Activated T-helper 17 cell treated with anti-CD3 and anti-CD28 coated beads, Interleukin-2, amount 50 U/mL, for 72 hours (primary cell): ENCODE measurements at regions not wholly inside any gene's neighbourhood (a gene's known extent, or its start where the extent isn't known, plus 50 kb on each side); places are given as distances from the start of the nearest gene placed in this dataset.

Experiments used
- ATAC-seq: fragments of 150-1000 bp; cut with Tn5 transposase; replicated peaks from 2 replicates; pipeline ENCODE4 v1.10.0; 2021; ENCODE audit warnings: mild to moderate bottlenecking, moderate library complexity
- H3K27ac Mint-ChIP-seq: one replicate; pipeline ENCODE4 v1.8.0; 2022; ENCODE audit warnings: mixed read lengths
- H3K27me3 Mint-ChIP-seq: one replicate; pipeline ENCODE4 v1.8.0; 2022; ENCODE audit warnings: mixed read lengths
- H3K36me3 Mint-ChIP-seq: one replicate; pipeline ENCODE4 v1.8.0; 2022; ENCODE audit warnings: low read depth, mild to moderate bottlenecking, mixed read lengths
- H3K4me1 Mint-ChIP-seq: one replicate; pipeline ENCODE4 v1.8.0; 2022; ENCODE audit warnings: mixed read lengths
- H3K4me3 Mint-ChIP-seq: one replicate; pipeline ENCODE4 v1.8.0; 2022; ENCODE audit warnings: mild to moderate bottlenecking, mixed read lengths
- H3K9me3 Mint-ChIP-seq: one replicate; pipeline ENCODE4 v1.8.0; 2022; ENCODE audit warnings: mixed read lengths

GRCh38 chr14:86961106-86961716 is 1031.8 kb downstream of the GALC start:
- H3K27ac Mint-ChIP-seq: no peak overlapping the region
- no peaks in the 10 kb centered on the region for H3K4me1 Mint-ChIP-seq
- H3K27me3 Mint-ChIP-seq: no peaks in the 10 kb centered on the region
- H3K4me3 Mint-ChIP-seq: no peak overlapping the region
- H3K9me3 Mint-ChIP-seq: no peaks in the 10 kb centered on the region
- no peaks in the 10 kb centered on the region for H3K36me3 Mint-ChIP-seq
- no peak for ATAC-seq

- Mint-ChIP-seq H3K27ac (no peak overlapping the region), H3K4me1 (no peaks in the 10 kb centered on the region), H3K9me3 (no peaks in the 10 kb centered on the region), H3K27me3 (no peaks in the 10 kb centered on the region), H3K4me3 (no peak overlapping the region), H3K36me3 (no peaks in the 10 kb centered on the region)
- no peak for ATAC-seq
These were observed 1037.1 kb downstream of the GALC start for GRCh38 chr14:86955771-86956354.

- no peaks in the 10 kb centered on the region for H3K36me3 Mint-ChIP-seq
- no peaks in the 10 kb centered on the region for H3K4me1 Mint-ChIP-seq
- no peak for ATAC-seq
- H3K9me3 Mint-ChIP-seq: no peaks in the 10 kb centered on the region
- no peaks in the 10 kb centered on the region for H3K27me3 Mint-ChIP-seq
- no peak overlapping the region for H3K27ac Mint-ChIP-seq
- no peak overlapping the region for H3K4me3 Mint-ChIP-seq
These were observed 1038.4 kb downstream of the GALC start for GRCh38 chr14:86954623-86955022.

GRCh38 chr14:86946446-86946845 is 1046.5 kb downstream of the GALC start:
- no peak for ATAC-seq
- Mint-ChIP-seq H3K27me3 (no peaks in the 10 kb centered on the region), H3K9me3 (peaks cover 22% of the 10 kb centered on the region), H3K4me1 (no peaks in the 10 kb centered on the region), H3K27ac (no peak overlapping the region), H3K36me3 (no peaks in the 10 kb centered on the region), H3K4me3 (no peak overlapping the region)

GRCh38 chr14:86944434-86944833 is 1048.5 kb downstream of the GALC start:
- peaks cover 22% of the 10 kb centered on the region for H3K9me3 Mint-ChIP-seq
- no peak for ATAC-seq

GRCh38 chr14:86943391-86944365 is 1049.3 kb downstream of the GALC start:
- H3K4me3 Mint-ChIP-seq: no peak overlapping the region
- H3K27ac Mint-ChIP-seq: no peak overlapping the region
- peaks cover 26% of the 10 kb centered on the region for H3K9me3 Mint-ChIP-seq
- ATAC-seq: no peak
- no peaks in the 10 kb centered on the region for H3K27me3 Mint-ChIP-seq
- H3K36me3 Mint-ChIP-seq: no peaks in the 10 kb centered on the region
- H3K4me1 Mint-ChIP-seq: no peaks in the 10 kb centered on the region

More at GRCh38 chr14:86944434-86944833, 1048.5 kb downstream of the GALC start:
- Mint-ChIP-seq H3K27me3 (no peaks in the 10 kb centered on the region), H3K4me3 (no peak overlapping the region), H3K27ac (no peak overlapping the region), H3K36me3 (no peaks in the 10 kb centered on the region), H3K4me1 (no peaks in the 10 kb centered on the region)

- Mint-ChIP-seq H3K4me3 (no peak overlapping the region), H3K9me3 (peaks cover 30% of the 10 kb centered on the region), H3K36me3 (no peaks in the 10 kb centered on the region), H3K27ac (no peak overlapping the region), H3K27me3 (no peaks in the 10 kb centered on the region), H3K4me1 (no peaks in the 10 kb centered on the region)
- no peak for ATAC-seq
These were observed 1050.0 kb downstream of the GALC start for GRCh38 chr14:86942936-86943335.

GRCh38 chr14:86940106-86940505 is 1052.9 kb downstream of the GALC start:
- no peak overlapping the region for H3K27ac Mint-ChIP-seq
- H3K4me1 Mint-ChIP-seq: no peaks in the 10 kb centered on the region
- no peaks in the 10 kb centered on the region for H3K36me3 Mint-ChIP-seq
- no peaks in the 10 kb centered on the region for H3K27me3 Mint-ChIP-seq
- H3K9me3 Mint-ChIP-seq: peaks cover 18% of the 10 kb centered on the region
- ATAC-seq: no peak
- no peak overlapping the region for H3K4me3 Mint-ChIP-seq

- Mint-ChIP-seq H3K36me3 (no peaks in the 10 kb centered on the region), H3K27me3 (no peaks in the 10 kb centered on the region), H3K9me3 (peaks cover 11% of the 10 kb centered on the region), H3K27ac (no peak overlapping the region), H3K4me1 (no peaks in the 10 kb centered on the region), H3K4me3 (no peak overlapping the region)
- no peak for ATAC-seq
These were observed 1054.7 kb downstream of the GALC start for GRCh38 chr14:86938320-86938719.

GRCh38 chr14:86936556-86936955 is 1056.4 kb downstream of the GALC start:
- no peak overlapping the region for H3K4me3 Mint-ChIP-seq
- H3K9me3 Mint-ChIP-seq: peaks cover 8% of the 10 kb centered on the region
- H3K36me3 Mint-ChIP-seq: no peaks in the 10 kb centered on the region
- no peaks in the 10 kb centered on the region for H3K4me1 Mint-ChIP-seq
- H3K27ac Mint-ChIP-seq: no peak overlapping the region
- ATAC-seq: no peak
- no peaks in the 10 kb centered on the region for H3K27me3 Mint-ChIP-seq

GRCh38 chr14:86935241-86935885 is 1057.6 kb downstream of the GALC start:
- peaks cover 8% of the 10 kb centered on the region for H3K9me3 Mint-ChIP-seq
- no peaks in the 10 kb centered on the region for H3K4me1 Mint-ChIP-seq

GRCh38 chr14:86933958-86934595 is 1058.9 kb downstream of the GALC start:
- no peak for ATAC-seq
- no peak overlapping the region for H3K4me3 Mint-ChIP-seq
- no peaks in the 10 kb centered on the region for H3K27me3 Mint-ChIP-seq
- H3K36me3 Mint-ChIP-seq: no peaks in the 10 kb centered on the region
- H3K9me3 Mint-ChIP-seq: peaks cover 7% of the 10 kb centered on the region
- H3K4me1 Mint-ChIP-seq: no peaks in the 10 kb centered on the region
- no peak overlapping the region for H3K27ac Mint-ChIP-seq

More at GRCh38 chr14:86935241-86935885, 1057.6 kb downstream of the GALC start:
- H3K36me3 Mint-ChIP-seq: no peaks in the 10 kb centered on the region
- no peaks in the 10 kb centered on the region for H3K27me3 Mint-ChIP-seq
- no peak overlapping the region for H3K27ac Mint-ChIP-seq
- no peak overlapping the region for H3K4me3 Mint-ChIP-seq
- ATAC-seq: no peak

GRCh38 chr14:86933460-86933859 is 1059.5 kb downstream of the GALC start:
- no peaks in the 10 kb centered on the region for H3K36me3 Mint-ChIP-seq
- peaks cover 3% of the 10 kb centered on the region for H3K9me3 Mint-ChIP-seq
- H3K27ac Mint-ChIP-seq: no peak overlapping the region
- H3K27me3 Mint-ChIP-seq: no peaks in the 10 kb centered on the region
- no peaks in the 10 kb centered on the region for H3K4me1 Mint-ChIP-seq
- no peak overlapping the region for H3K4me3 Mint-ChIP-seq
- no peak for ATAC-seq

- H3K27me3 Mint-ChIP-seq: no peaks in the 10 kb centered on the region
- no peak overlapping the region for H3K4me3 Mint-ChIP-seq
- no peaks in the 10 kb centered on the region for H3K36me3 Mint-ChIP-seq
- no peak for ATAC-seq
- H3K27ac Mint-ChIP-seq: no peak overlapping the region
- no peaks in the 10 kb centered on the region for H3K9me3 Mint-ChIP-seq
- no peaks in the 10 kb centered on the region for H3K4me1 Mint-ChIP-seq
These were observed 1077.6 kb downstream of the GALC start for GRCh38 chr14:86915406-86915805.
